ENCODE measurements at regions not wholly inside any gene's neighbourhood (a gene's known extent, or its start where the extent isn't known, plus 50 kb on each side); places are given as distances from the start of the nearest gene placed in this dataset.

GRCh38 chr9:99537996-99538395, 283.7 kb upstream of the NR4A3 start:
- Histone ChIP-seq H3K4me1 (no peaks in the 10 kb centered on the region), H3K9me3 (no peaks in the 10 kb centered on the region), H3K36me3 (no peaks in the 10 kb centered on the region), H3K27me3 (no peaks in the 10 kb centered on the region), H3K4me3 (no peak overlapping the region), H3K27ac (no peak overlapping the region)
- intact Hi-C loops (cut with DNase I): no loop called here
- DNase-seq: no peak
- TF ChIP-seq POLR2A (IDR thresholded peaks at IDR 0.05) (no peak), CTCF (IDR thresholded peaks at IDR 0.05) (no peak)

GRCh38 chr9:99544526-99544925, 277.2 kb upstream of the NR4A3 start:
- intact Hi-C loops (cut with DNase I): no loop called here
- Histone ChIP-seq H3K4me1 (no peaks in the 10 kb centered on the region), H3K9me3 (peaks cover 0 to 2% (median 0%) of the 10 kb centered on the region in 3 donors), H3K27me3 (no peaks in the 10 kb centered on the region), H3K4me3 (no peak overlapping the region), H3K36me3 (no peaks in the 10 kb centered on the region), H3K27ac (no peak overlapping the region)
- 51 to 57% methylated on average over 2 of the region's 2 CpGs for WGBS, 2 donors
- no peak for TF ChIP-seq POLR2A (IDR thresholded peaks at IDR 0.05)
- no peak for TF ChIP-seq CTCF (IDR thresholded peaks at IDR 0.05)
- DNase-seq: no peak

- Histone ChIP-seq H3K27ac (no peak overlapping the region), H3K36me3 (no peaks in the 10 kb centered on the region), H3K27me3 (no peaks in the 10 kb centered on the region), H3K9me3 (peaks cover 0 to 6% (median 0%) of the 10 kb centered on the region in 3 donors), H3K4me1 (no peaks in the 10 kb centered on the region), H3K4me3 (no peak overlapping the region)
- intact Hi-C loops (cut with DNase I): no loop called here
- DNase-seq: no peak
- TF ChIP-seq CTCF (IDR thresholded peaks at IDR 0.05): no peak
- TF ChIP-seq POLR2A (IDR thresholded peaks at IDR 0.05): no peak
These were observed 272.2 kb upstream of the NR4A3 start for GRCh38 chr9:99549441-99549840.

- no peak for TF ChIP-seq CTCF (IDR thresholded peaks at IDR 0.05)
- Histone ChIP-seq H3K36me3 (no peaks in the 10 kb centered on the region), H3K4me3 (no peak overlapping the region), H3K4me1 (no peaks in the 10 kb centered on the region), H3K27me3 (no peaks in the 10 kb centered on the region), H3K27ac (no peak overlapping the region), H3K9me3 (no peaks in the 10 kb centered on the region)
- WGBS, 2 donors: 62 to 74% methylated on average over 4 of the region's 4 CpGs
- DNase-seq: no peak
- intact Hi-C loops (cut with DNase I): no loop called here
These were observed 265.9 kb upstream of the NR4A3 start for GRCh38 chr9:99555792-99556191.

- Histone ChIP-seq H3K4me1 (no peaks in the 10 kb centered on the region), H3K36me3 (no peaks in the 10 kb centered on the region), H3K27me3 (no peaks in the 10 kb centered on the region), H3K27ac (no peak overlapping the region), H3K4me3 (no peak overlapping the region), H3K9me3 (no peaks in the 10 kb centered on the region)
- WGBS, 2 donors: 73 to 88% methylated on average over 2 to 3 of the region's 3 CpGs
- no peak for TF ChIP-seq POLR2A (IDR thresholded peaks at IDR 0.05)
- TF ChIP-seq CTCF (IDR thresholded peaks at IDR 0.05): no peak
- intact Hi-C loops (cut with DNase I): no loop called here
- DNase-seq: no peak
These were observed 264.7 kb upstream of the NR4A3 start for GRCh38 chr9:99556998-99557397.
